ENCODE measurements at regions not wholly inside any gene's neighbourhood (a gene's known extent, or its start where the extent isn't known, plus 50 kb on each side); places are given as distances from the start of the nearest gene placed in this dataset.

DNA sequence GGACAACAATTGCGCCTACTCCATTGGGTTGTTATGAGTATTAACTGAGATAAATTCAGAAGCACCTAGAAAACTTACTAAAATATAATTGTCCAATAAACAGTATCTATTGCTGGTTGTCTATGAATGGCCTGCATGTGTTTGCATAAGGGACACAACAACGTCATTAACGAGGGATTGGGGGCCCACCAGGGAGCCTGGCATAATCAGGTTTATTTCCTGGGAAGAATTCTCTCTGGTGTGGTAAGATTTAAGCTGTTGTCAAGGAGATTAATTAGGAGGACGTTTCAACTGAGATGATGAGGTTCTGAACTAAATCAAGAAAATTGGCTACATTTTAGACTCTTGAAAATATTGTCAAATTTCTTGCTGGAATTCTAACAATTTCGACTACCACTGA lies 176.1 kb upstream of the CDIN1 start:
- FAIRE-seq = no peak

More for the DNA sequence above, 176.1 kb upstream of the CDIN1 start:
- Histone ChIP-seq H3K36me3 (ENCODE audit: control insufficient read depth in 2 of 2, insufficient read depth in 2 of 2, low read length in 1 of 2) (no peaks in the 10 kb centered on the region), H3K9me3 (replicated peaks; ENCODE audit: control insufficient read depth, insufficient read depth, low read length) (no peaks in the 10 kb centered on the region), H3K79me2 (ENCODE audit: control insufficient read depth, insufficient read depth, low read length) (no peaks in the 10 kb centered on the region), H3K4me3 (no peak overlapping the region), H3K27ac (ENCODE audit: control insufficient read depth, insufficient read depth) (no peak overlapping the region), H3K9ac (ENCODE audit: control insufficient read depth, insufficient read depth, low read length) (no peak overlapping the region), H3K4me1 (ENCODE audit: control insufficient read depth, insufficient read depth, low read length) (no peaks in the 10 kb centered on the region), H3K4me2 (ENCODE audit: control insufficient read depth, insufficient read depth) (no peak overlapping the region), H3K27me3 (replicated peaks in 1 of 2; ENCODE audit: control insufficient read depth in 2 of 2, insufficient read depth in 2 of 2, low read length in 1 of 2) (no peaks in the 10 kb centered on the region), H4K20me1 (ENCODE audit: control insufficient read depth, insufficient read depth) (no peaks in the 10 kb centered on the region), H2AFZ (ENCODE audit: control insufficient read depth, low read depth, low read length) (no peak overlapping the region)
- in situ Hi-C loops (cut with MboI) (no loop called here), intact Hi-C loops (cut with micrococcal nuclease; ENCODE audit: unreplicated experiment) (no loop called here)
- POLR2A ChIA-PET = no interaction called here
- ATAC-seq = no peak
- BruUV-seq (replicated peaks) = no TSS peak
- RAD21 ChIA-PET (ENCODE audit: unreplicated experiment) = interaction anchor here (0.6 kb wide), 1 partner anchor 395 kb away, joined by 3 read pairs; no protein-coding TSS in a partner anchor
- TF ChIP-seq PAX8 (IDR thresholded peaks at IDR 0.05) (no peak), NFXL1 (IDR thresholded peaks at IDR 0.05; ENCODE audit: borderline replicate concordance) (no peak)
- TF ChIP-seq, protein P1, sequence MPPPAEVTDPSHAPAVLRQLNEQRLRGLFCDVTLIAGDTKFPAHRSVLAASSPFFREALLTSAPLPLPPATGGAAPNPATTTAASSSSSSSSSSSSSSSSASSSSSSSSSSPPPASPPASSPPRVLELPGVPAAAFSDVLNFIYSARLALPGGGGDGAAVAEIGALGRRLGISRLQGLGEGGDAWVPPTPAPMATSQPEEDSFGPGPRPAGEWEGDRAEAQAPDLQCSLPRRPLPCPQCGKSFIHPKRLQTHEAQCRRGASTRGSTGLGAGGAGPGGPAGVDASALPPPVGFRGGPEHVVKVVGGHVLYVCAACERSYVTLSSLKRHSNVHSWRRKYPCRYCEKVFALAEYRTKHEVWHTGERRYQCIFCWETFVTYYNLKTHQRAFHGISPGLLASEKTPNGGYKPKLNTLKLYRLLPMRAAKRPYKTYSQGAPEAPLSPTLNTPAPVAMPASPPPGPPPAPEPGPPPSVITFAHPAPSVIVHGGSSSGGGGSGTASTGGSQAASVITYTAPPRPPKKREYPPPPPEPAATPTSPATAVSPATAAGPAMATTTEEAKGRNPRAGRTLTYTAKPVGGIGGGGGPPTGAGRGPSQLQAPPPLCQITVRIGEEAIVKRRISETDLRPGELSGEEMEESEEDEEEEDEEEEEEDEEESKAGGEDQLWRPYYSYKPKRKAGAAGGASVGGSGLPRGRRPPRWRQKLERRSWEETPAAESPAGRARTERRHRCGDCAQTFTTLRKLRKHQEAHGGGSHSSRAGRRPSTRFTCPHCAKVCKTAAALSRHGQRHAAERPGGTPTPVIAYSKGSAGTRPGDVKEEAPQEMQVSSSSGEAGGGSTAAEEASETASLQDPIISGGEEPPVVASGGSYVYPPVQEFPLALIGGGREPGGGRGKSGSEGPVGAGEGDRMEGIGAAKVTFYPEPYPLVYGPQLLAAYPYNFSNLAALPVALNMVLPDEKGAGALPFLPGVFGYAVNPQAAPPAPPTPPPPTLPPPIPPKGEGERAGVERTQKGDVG (CRISPR knock-in tag; IDR thresholded peaks at IDR 0.05) = no peak
- TF ChIP-seq, protein P2, sequence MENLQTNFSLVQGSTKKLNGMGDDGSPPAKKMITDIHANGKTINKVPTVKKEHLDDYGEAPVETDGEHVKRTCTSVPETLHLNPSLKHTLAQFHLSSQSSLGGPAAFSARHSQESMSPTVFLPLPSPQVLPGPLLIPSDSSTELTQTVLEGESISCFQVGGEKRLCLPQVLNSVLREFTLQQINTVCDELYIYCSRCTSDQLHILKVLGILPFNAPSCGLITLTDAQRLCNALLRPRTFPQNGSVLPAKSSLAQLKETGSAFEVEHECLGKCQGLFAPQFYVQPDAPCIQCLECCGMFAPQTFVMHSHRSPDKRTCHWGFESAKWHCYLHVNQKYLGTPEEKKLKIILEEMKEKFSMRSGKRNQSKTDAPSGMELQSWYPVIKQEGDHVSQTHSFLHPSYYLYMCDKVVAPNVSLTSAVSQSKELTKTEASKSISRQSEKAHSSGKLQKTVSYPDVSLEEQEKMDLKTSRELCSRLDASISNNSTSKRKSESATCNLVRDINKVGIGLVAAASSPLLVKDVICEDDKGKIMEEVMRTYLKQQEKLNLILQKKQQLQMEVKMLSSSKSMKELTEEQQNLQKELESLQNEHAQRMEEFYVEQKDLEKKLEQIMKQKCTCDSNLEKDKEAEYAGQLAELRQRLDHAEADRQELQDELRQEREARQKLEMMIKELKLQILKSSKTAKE (IDR thresholded peaks at IDR 0.05; ENCODE audit: low read depth, poor library complexity, severe bottlenecking) = no peak
- DNase-seq (ENCODE audit: low read depth, low spot score) = no peak
- 42% methylated on average over 5 of the region's 5 CpGs for WGBS (ENCODE audit: insufficient coverage, insufficient replicate concordance, low lambda C conversion rate, missing lambda C conversion rate)
- CTCF ChIA-PET = no interaction called here
- SMC1A ChIA-PET (ENCODE audit: uncharacterized antibody, unreplicated experiment) = no interaction called here

All from GM12878 (cell line).